ENCODE measurements at regions not wholly inside any gene's neighbourhood (a gene's known extent, or its start where the extent isn't known, plus 50 kb on each side); places are given as distances from the start of the nearest gene placed in this dataset.
"Not testable (repeated sequence)": the region's sequence is repeated elsewhere in the genome, so short reads cannot be mapped to it uniquely, and the experiment has no call there.

DNA sequence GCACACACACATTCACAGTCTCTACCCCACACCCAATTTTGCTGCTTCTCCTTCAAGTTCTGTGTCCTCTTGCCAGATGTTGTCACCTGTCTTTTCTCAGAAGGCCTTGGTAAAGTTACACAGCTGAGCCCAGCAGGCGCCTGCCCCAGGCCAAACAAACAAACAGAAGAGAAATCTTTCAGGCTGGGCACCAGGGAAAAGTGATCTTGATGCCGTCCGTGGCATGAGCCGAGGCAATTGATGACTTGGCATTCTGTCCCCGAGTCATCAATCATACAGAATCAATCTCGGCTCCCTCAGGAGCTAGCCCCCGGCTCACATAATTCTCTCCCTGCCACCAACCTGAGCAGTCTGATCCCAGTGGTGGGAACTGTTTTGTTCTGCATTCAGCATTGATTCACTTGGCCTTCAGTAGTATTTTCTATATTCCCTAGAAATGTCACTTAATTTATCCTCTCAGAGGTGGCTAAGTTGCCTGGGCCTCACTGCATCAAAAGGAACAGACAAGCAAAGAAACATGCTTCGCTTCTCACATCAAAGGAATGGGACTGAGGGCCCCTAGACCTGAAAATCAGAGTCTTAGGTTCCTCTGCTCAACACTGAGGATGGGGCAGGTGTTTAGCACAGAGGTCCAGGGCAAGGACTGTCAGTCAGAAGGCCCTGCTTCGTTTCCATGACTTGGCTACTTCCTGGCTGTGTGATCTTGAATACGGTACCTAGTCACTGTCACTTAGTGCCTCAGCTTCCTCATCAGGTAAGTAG, 278.8 kb upstream of the CELF4 start:
- H3K9me3 ChIP-seq = peaks cover 0 to 3% (median 0%) of the 10 kb centered on the region in 4 donors
- H3K4me1 ChIP-seq = no peaks in the 10 kb centered on the region
- TF ChIP-seq POLR2A (IDR thresholded peaks at IDR 0.05) = no peak
- TF ChIP-seq, protein P1, sequence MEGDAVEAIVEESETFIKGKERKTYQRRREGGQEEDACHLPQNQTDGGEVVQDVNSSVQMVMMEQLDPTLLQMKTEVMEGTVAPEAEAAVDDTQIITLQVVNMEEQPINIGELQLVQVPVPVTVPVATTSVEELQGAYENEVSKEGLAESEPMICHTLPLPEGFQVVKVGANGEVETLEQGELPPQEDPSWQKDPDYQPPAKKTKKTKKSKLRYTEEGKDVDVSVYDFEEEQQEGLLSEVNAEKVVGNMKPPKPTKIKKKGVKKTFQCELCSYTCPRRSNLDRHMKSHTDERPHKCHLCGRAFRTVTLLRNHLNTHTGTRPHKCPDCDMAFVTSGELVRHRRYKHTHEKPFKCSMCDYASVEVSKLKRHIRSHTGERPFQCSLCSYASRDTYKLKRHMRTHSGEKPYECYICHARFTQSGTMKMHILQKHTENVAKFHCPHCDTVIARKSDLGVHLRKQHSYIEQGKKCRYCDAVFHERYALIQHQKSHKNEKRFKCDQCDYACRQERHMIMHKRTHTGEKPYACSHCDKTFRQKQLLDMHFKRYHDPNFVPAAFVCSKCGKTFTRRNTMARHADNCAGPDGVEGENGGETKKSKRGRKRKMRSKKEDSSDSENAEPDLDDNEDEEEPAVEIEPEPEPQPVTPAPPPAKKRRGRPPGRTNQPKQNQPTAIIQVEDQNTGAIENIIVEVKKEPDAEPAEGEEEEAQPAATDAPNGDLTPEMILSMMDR (IDR thresholded peaks at IDR 0.05) = no peak
- no peaks in the 10 kb centered on the region for H3K27me3 ChIP-seq
- no peak overlapping the region for H3K27ac ChIP-seq
- no peak for DNase-seq
- H3K4me3 ChIP-seq = no peak overlapping the region
- H3K36me3 ChIP-seq = no peaks in the 10 kb centered on the region

- Histone ChIP-seq H3K4me1 (no peaks in the 10 kb centered on the region), H3K9me3 (no peaks in the 10 kb centered on the region), H3K27me3 (no peaks in the 10 kb centered on the region), H3K36me3 (no peaks in the 10 kb centered on the region), H3K27ac (no peak overlapping the region), H3K4me3 (no peak overlapping the region)
- DNase-seq = no peak
- TF ChIP-seq, protein P1 (IDR thresholded peaks at IDR 0.05) = no peak
- TF ChIP-seq POLR2A (IDR thresholded peaks at IDR 0.05) = no peak
These were observed 272.5 kb upstream of the CELF4 start for GRCh38 chr18:37838083-37838482.

DNA sequence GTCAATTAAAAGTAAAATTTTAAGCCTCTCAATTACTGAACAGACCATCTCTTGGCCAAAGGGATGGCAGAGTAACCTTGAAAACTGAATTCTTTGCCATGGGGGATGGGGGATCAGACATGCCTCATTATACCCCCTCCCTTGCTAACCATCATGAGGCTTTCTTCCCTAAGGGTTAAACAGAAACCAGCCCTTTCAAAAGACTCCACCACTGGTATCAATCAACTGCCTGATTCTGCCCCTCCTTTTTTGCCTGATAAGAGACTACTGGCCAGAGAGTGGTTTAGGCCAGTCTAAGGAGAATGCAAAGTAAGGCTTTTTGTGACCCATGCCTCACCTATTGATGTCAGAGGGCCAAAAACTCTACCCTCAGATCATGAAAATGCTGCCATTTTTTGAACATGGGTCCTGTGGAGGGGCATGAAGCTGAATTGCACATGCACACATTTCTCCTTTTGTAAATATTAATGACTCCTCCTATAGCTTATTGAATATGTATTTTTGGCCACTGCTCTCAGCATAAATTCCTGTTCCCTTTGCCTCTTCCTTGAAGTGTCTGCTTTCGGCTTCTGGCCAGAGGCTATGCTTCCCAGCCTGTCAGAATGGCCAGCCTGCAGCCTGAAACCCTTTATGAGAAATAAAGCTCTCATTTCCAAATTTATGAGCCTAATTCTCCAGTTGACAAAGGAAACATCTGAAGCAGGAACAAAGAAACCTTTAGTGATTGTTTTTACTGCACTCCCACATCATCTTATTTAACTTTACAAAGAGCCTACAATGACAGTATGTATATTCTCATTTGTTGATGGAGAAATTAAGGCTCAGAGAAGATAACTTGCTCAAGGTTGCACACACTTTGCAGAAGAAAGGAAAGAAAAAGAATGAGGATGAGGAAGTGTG, 270.7 kb upstream of the CELF4 start:
- no peaks in the 10 kb centered on the region for H3K27me3 ChIP-seq

GRCh38 chr18:37832010-37832695, 266.6 kb upstream of the CELF4 start:
- H3K4me3 ChIP-seq, H3K4me1 ChIP-seq, DNase-seq, H3K9me3 ChIP-seq, H3K27ac ChIP-seq, H3K36me3 ChIP-seq, H3K27me3 ChIP-seq: not testable (repeated sequence)

More for the DNA sequence above, 270.7 kb upstream of the CELF4 start:
- Histone ChIP-seq H3K36me3 (no peaks in the 10 kb centered on the region), H3K9me3 (no peaks in the 10 kb centered on the region), H3K4me1 (no peaks in the 10 kb centered on the region), H3K4me3 (no peak overlapping the region), H3K27ac (no peak overlapping the region)
- TF ChIP-seq, protein P1 (IDR thresholded peaks at IDR 0.05) = no peak
- TF ChIP-seq POLR2A (IDR thresholded peaks at IDR 0.05) = no peak
- no peak for DNase-seq

DNA sequence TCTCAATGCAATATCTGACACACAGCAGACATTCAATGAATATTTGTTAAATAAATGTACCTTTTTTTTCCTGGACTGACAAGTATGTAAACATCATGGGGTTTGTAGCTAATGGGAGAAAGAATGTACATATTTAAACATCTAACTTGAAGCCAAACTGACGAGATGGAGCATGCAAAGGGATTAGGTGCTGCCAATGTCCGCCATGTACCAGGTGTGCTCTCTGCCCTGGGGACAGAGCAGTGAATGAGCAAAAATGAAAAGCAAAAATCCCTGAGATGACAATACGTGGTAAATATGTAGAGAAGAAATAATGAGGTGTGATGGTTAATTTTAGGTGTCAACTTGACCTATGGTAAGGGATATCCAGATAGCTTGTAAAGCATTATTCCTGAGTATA, 247.4 kb upstream of the CELF4 start:
- no peaks in the 10 kb centered on the region for H3K27me3 ChIP-seq
- no peaks in the 10 kb centered on the region for H3K4me1 ChIP-seq
- no peak overlapping the region for H3K27ac ChIP-seq
- no peak for DNase-seq
- H3K36me3 ChIP-seq = no peaks in the 10 kb centered on the region
- no peaks in the 10 kb centered on the region for H3K9me3 ChIP-seq
- no peak for TF ChIP-seq POLR2A (IDR thresholded peaks at IDR 0.05)
- TF ChIP-seq, protein P1 (IDR thresholded peaks at IDR 0.05) = no peak
- H3K4me3 ChIP-seq = no peak overlapping the region

All from Peyer's patch (tissue), 4 donors.